ENCODE measurements at regions not wholly inside any gene's neighbourhood (a gene's known extent, or its start where the extent isn't known, plus 50 kb on each side); places are given as distances from the start of the nearest gene placed in this dataset.

- TF ChIP-seq CTCF (IDR thresholded peaks at IDR 0.05) = no peak
- no peak for TF ChIP-seq POLR2A (IDR thresholded peaks at IDR 0.05)
These were observed 275.0 kb upstream of the RBMS3 start for GRCh38 chr3:29005862-29006261.

Data from heart left ventricle (tissue), 13 donors.